WTC11 (cell line): ENCODE measurements at regions not wholly inside any gene's neighbourhood (a gene's known extent, or its start where the extent isn't known, plus 50 kb on each side); places are given as distances from the start of the nearest gene placed in this dataset.

Source experiments
- ATAC-seq: fragments of 200-7000 bp; cut with Tn5 transposase; 2 replicates; pipeline ENCODE4 v1.10.0; 2021; ENCODE audit warnings: mild to moderate bottlenecking, moderate library complexity
- CTCF ChIA-PET: fragments of 300-600 bp; sonication (Branson Sonifier 250); formaldehyde crosslinking; loops from one replicate; lab custom pipeline; 2021; ENCODE audit warnings: antibody characterized with exemption; lab: Charles Lee
- POLR2A ChIA-PET: fragments of 350-600 bp; sonication (Branson Sonifier 250); formaldehyde crosslinking; loops from one replicate; lab custom pipeline; 2021; ENCODE audit warnings: antibody characterized with exemption; lab: Charles Lee
- DNase-seq: peaks from one replicate; pipeline ENCODE4 v3.0.0; 2021; ENCODE audit warnings: low spot score
- H3K27ac Mint-ChIP-seq: 2 replicates; pipeline ENCODE4 v1.8.0; 2021; ENCODE audit warnings: mixed read lengths
- H3K27me3 Mint-ChIP-seq: 2 replicates; pipeline ENCODE4 v1.8.0; 2021; ENCODE audit warnings: low read depth, mild to moderate bottlenecking, moderate library complexity, mixed read lengths
- H3K36me3 Mint-ChIP-seq: 2 replicates; pipeline ENCODE4 v1.8.0; 2021; ENCODE audit warnings: mixed read lengths
- H3K4me1 Mint-ChIP-seq: 2 replicates; pipeline ENCODE4 v1.8.0; 2022; ENCODE audit warnings: mixed read lengths
- H3K4me3 Mint-ChIP-seq: 2 replicates; pipeline ENCODE4 v1.8.0; 2021; ENCODE audit warnings: mild to moderate bottlenecking, moderate library complexity, mixed read lengths
- H3K9me3 Mint-ChIP-seq: 2 replicates; pipeline ENCODE4 v1.8.0; 2021; ENCODE audit warnings: mixed read lengths
- CREB1 ChIP-seq: sonication (generic); formaldehyde crosslinking; IDR thresholded peaks from 2 replicates; pipeline ENCODE4 v1.8.0; 2023; ENCODE audit warnings: mild to moderate bottlenecking, missing genetic modification reagents
- FOXK1 ChIP-seq: sonication (generic); formaldehyde crosslinking; IDR thresholded peaks from 2 replicates; pipeline ENCODE4 v1.8.0; 2022; ENCODE audit warnings: mild to moderate bottlenecking, moderate library complexity, missing genetic modification reagents
- JUN ChIP-seq: sonication (generic); formaldehyde crosslinking; IDR thresholded peaks from 2 replicates; pipeline ENCODE4 v1.8.0; 2023; ENCODE audit warnings: mild to moderate bottlenecking, missing genetic modification reagents
- MYBL2 ChIP-seq: sonication (generic); formaldehyde crosslinking; IDR thresholded peaks from 2 replicates; pipeline ENCODE4 v1.8.1; 2023; ENCODE audit warnings: mild to moderate bottlenecking, moderate library complexity, missing genetic modification reagents
- NFATC4 ChIP-seq: fragments of 250-450 bp; sonication (Bioruptor Pico); IDR thresholded peaks from 2 replicates; pipeline ENCODE4 v1.9.0; 2021; ENCODE audit warnings: mild to moderate bottlenecking
- NR3C1 ChIP-seq: sonication (generic); formaldehyde crosslinking; conservative IDR thresholded peaks from 2 replicates; pipeline ENCODE4 v1.8.1; 2023; ENCODE audit warnings: low read depth, mild to moderate bottlenecking, missing genetic modification reagents
- RELA ChIP-seq: sonication (generic); formaldehyde crosslinking; IDR thresholded peaks from 2 replicates; pipeline ENCODE4 v1.8.1; 2022; ENCODE audit warnings: missing genetic modification reagents, mild to moderate bottlenecking, borderline replicate concordance
- TEAD1 ChIP-seq: sonication (generic); formaldehyde crosslinking; IDR thresholded peaks from 2 replicates; pipeline ENCODE4 v1.8.0; 2022; ENCODE audit warnings: mild to moderate bottlenecking, missing genetic modification reagents
- TEAD4 ChIP-seq: sonication (generic); formaldehyde crosslinking; IDR thresholded peaks from 2 replicates; pipeline ENCODE4 v1.8.0; 2022; ENCODE audit warnings: mild to moderate bottlenecking, missing genetic modification reagents
- ZNF121 ChIP-seq: sonication (generic); formaldehyde crosslinking; IDR thresholded peaks from 2 replicates; pipeline ENCODE4 v1.8.0; 2023; ENCODE audit warnings: missing genetic modification reagents
- ZNF671 ChIP-seq: fragments of 250-450 bp; sonication (Bioruptor Pico); IDR thresholded peaks from 2 replicates; pipeline ENCODE4 v1.8.0; 2021; ENCODE audit warnings: mild to moderate bottlenecking
- TF ChIP-seq, protein P1 (sequence below): fragments of 250-450 bp; sonication (Bioruptor Pico); IDR thresholded peaks from 2 replicates; pipeline ENCODE4 v1.9.0; 2021; ENCODE audit warnings: mild to moderate bottlenecking
- TF ChIP-seq, protein P2 (sequence below): fragments of 250-450 bp; sonication (Bioruptor Pico); IDR thresholded peaks from 2 replicates; pipeline ENCODE4 v2.1.2; 2022; ENCODE audit warnings: mild to moderate bottlenecking, moderate library complexity
- TF ChIP-seq, protein P3 (sequence below): sonication (generic); formaldehyde crosslinking; IDR thresholded peaks from 2 replicates; pipeline ENCODE4 v1.8.1; 2023; ENCODE audit warnings: mild to moderate bottlenecking, missing genetic modification reagents, borderline replicate concordance
- TF ChIP-seq, protein P4 (sequence below): sonication (generic); formaldehyde crosslinking; IDR thresholded peaks from 2 replicates; pipeline ENCODE4 v1.8.0; 2023; ENCODE audit warnings: missing genetic modification reagents
- TF ChIP-seq, protein P5 (sequence below): sonication (generic); formaldehyde crosslinking; conservative IDR thresholded peaks from 2 replicates; pipeline ENCODE4 v1.8.1; 2023; ENCODE audit warnings: mild to moderate bottlenecking, low read depth, missing genetic modification reagents, moderate library complexity
- TF ChIP-seq, protein P6 (sequence below): sonication (generic); formaldehyde crosslinking; IDR thresholded peaks from 2 replicates; pipeline ENCODE4 v1.8.1; 2022; ENCODE audit warnings: mild to moderate bottlenecking, moderate library complexity, missing genetic modification reagents

DNA sequence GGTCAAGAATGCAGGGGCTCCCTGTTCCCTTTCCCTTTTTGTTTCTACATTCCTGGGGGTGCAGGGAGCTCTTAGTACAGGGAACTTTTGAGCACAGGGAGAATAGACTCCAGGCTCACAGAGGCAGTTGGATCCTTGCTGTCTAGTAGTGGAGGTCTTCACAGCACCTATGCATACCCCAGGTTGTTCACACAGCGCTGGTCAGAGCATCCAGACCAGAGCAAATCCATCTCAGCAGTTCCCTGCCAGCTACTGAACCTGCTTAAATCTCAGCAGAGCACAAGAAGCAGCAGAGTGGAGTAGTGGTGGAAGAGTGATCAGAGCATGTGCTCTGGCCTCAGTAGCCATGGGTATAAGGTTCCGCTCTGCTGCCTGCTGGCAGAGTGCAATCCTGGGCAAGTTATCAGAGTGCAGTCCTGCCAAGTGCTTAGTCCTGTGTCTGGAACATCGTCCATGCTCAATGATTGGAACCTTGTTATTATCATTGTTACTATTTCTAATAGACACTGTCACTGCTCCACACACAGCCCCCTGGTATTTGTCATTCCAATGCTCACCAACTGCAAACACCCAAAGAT lies 220.4 kb downstream of the CBLN1 start:
- Mint-ChIP-seq H3K36me3 (no peaks in the 10 kb centered on the region), H3K27me3 (no peaks in the 10 kb centered on the region), H3K9me3 (no peaks in the 10 kb centered on the region), H3K4me1 (peaks cover 4% of the 10 kb centered on the region), H3K27ac (no peak overlapping the region), H3K4me3 (no peak overlapping the region)
- ChIA-PET CTCF (interaction anchor here (1.5 kb wide), 1 partner anchor 287 kb away, joined by 6 read pairs; no protein-coding TSS in a partner anchor), POLR2A (no interaction called here)
- ATAC-seq (no peak), DNase-seq (no peak)
- TF ChIP-seq, protein P1, sequence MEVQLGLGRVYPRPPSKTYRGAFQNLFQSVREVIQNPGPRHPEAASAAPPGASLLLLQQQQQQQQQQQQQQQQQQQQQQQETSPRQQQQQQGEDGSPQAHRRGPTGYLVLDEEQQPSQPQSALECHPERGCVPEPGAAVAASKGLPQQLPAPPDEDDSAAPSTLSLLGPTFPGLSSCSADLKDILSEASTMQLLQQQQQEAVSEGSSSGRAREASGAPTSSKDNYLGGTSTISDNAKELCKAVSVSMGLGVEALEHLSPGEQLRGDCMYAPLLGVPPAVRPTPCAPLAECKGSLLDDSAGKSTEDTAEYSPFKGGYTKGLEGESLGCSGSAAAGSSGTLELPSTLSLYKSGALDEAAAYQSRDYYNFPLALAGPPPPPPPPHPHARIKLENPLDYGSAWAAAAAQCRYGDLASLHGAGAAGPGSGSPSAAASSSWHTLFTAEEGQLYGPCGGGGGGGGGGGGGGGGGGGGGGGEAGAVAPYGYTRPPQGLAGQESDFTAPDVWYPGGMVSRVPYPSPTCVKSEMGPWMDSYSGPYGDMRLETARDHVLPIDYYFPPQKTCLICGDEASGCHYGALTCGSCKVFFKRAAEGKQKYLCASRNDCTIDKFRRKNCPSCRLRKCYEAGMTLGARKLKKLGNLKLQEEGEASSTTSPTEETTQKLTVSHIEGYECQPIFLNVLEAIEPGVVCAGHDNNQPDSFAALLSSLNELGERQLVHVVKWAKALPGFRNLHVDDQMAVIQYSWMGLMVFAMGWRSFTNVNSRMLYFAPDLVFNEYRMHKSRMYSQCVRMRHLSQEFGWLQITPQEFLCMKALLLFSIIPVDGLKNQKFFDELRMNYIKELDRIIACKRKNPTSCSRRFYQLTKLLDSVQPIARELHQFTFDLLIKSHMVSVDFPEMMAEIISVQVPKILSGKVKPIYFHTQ (CRISPR knock-in tag), result no peak
- TF ChIP-seq TEAD1 (no peak), ZNF671 (no peak)
- TF ChIP-seq, protein P2, sequence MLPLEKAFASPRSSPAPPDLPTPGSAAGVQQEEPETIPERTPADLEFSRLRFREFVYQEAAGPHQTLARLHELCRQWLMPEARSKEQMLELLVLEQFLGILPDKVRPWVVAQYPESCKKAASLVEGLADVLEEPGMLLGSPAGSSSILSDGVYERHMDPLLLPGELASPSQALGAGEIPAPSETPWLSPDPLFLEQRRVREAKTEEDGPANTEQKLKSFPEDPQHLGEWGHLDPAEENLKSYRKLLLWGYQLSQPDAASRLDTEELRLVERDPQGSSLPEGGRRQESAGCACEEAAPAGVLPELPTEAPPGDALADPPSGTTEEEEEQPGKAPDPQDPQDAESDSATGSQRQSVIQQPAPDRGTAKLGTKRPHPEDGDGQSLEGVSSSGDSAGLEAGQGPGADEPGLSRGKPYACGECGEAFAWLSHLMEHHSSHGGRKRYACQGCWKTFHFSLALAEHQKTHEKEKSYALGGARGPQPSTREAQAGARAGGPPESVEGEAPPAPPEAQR (CRISPR knock-in tag), result no peak

DNA sequence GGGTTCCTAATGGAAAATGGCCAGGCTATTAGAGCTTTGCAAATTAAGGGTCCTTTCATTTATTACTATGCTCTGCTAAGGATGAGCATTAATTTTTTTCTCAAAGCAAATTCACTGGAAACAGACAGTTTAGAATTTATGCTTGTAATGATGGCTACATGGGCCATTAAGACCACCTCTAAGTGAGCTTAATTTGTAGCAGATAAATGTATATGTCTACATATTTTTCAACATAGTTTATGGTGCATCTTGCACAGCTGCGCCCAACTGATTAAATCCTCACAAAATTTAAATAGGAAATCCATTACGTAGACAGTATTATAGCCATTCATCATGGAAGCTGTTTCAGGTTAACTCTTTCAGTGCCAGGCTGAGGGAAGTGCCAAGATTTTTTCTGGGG lies 220.9 kb downstream of the CBLN1 start:
- Mint-ChIP-seq H3K27ac (no peak overlapping the region), H3K36me3 (no peaks in the 10 kb centered on the region), H3K4me3 (no peak overlapping the region), H3K4me1 (peaks cover 9% of the 10 kb centered on the region), H3K9me3 (no peaks in the 10 kb centered on the region), H3K27me3 (no peaks in the 10 kb centered on the region)
- ATAC-seq, result no peak
- ChIA-PET POLR2A (no interaction called here), CTCF (interaction anchor here (1.2 kb wide), 1 partner anchor 288 kb away, joined by 3 read pairs; no protein-coding TSS in a partner anchor)
- TF ChIP-seq NR3C1 (CRISPR knock-in tag) (no peak), RELA (CRISPR knock-in tag) (no peak), CREB1 (CRISPR knock-in tag) (no peak), JUN (CRISPR knock-in tag) (no peak), FOXK1 (CRISPR knock-in tag) (no peak), ZNF121 (no peak)
- TF ChIP-seq, protein P3, sequence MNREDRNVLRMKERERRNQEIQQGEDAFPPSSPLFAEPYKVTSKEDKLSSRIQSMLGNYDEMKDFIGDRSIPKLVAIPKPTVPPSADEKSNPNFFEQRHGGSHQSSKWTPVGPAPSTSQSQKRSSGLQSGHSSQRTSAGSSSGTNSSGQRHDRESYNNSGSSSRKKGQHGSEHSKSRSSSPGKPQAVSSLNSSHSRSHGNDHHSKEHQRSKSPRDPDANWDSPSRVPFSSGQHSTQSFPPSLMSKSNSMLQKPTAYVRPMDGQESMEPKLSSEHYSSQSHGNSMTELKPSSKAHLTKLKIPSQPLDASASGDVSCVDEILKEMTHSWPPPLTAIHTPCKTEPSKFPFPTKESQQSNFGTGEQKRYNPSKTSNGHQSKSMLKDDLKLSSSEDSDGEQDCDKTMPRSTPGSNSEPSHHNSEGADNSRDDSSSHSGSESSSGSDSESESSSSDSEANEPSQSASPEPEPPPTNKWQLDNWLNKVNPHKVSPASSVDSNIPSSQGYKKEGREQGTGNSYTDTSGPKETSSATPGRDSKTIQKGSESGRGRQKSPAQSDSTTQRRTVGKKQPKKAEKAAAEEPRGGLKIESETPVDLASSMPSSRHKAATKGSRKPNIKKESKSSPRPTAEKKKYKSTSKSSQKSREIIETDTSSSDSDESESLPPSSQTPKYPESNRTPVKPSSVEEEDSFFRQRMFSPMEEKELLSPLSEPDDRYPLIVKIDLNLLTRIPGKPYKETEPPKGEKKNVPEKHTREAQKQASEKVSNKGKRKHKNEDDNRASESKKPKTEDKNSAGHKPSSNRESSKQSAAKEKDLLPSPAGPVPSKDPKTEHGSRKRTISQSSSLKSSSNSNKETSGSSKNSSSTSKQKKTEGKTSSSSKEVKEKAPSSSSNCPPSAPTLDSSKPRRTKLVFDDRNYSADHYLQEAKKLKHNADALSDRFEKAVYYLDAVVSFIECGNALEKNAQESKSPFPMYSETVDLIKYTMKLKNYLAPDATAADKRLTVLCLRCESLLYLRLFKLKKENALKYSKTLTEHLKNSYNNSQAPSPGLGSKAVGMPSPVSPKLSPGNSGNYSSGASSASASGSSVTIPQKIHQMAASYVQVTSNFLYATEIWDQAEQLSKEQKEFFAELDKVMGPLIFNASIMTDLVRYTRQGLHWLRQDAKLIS (CRISPR knock-in tag), result no peak
- TF ChIP-seq, protein P4, sequence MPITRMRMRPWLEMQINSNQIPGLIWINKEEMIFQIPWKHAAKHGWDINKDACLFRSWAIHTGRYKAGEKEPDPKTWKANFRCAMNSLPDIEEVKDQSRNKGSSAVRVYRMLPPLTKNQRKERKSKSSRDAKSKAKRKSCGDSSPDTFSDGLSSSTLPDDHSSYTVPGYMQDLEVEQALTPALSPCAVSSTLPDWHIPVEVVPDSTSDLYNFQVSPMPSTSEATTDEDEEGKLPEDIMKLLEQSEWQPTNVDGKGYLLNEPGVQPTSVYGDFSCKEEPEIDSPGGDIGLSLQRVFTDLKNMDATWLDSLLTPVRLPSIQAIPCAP (CRISPR knock-in tag), result no peak
- DNase-seq, result no peak

DNA sequence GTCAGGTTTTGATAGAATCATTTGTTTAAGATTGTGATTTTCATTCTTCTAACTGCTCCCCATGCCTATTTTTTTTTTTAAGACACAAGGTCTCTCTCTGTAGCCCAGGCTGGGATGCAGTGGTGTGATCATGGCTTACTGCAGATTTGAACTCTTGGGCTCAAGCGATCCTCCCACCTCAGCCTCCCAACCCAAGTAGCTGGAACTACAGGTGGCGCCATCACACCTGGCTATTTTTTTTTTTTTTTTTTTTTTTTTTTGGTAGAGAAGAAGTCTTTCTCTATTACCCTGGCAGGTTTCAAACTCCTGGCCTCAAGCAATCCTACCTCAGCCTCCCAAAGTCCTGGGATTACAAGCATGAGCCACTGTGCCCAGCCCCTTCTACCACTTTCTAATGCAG lies 223.3 kb downstream of the CBLN1 start:
- CTCF ChIA-PET, result interaction anchor here (0.6 to 1.5 kb wide), 9 partner anchors 19 to 681 kb away, joined by 3 to 8 read pairs (median 3); no protein-coding TSS in a partner anchor
- no peak for ATAC-seq
- H3K36me3 Mint-ChIP-seq, result no peaks in the 10 kb centered on the region
- TF ChIP-seq, protein P5, sequence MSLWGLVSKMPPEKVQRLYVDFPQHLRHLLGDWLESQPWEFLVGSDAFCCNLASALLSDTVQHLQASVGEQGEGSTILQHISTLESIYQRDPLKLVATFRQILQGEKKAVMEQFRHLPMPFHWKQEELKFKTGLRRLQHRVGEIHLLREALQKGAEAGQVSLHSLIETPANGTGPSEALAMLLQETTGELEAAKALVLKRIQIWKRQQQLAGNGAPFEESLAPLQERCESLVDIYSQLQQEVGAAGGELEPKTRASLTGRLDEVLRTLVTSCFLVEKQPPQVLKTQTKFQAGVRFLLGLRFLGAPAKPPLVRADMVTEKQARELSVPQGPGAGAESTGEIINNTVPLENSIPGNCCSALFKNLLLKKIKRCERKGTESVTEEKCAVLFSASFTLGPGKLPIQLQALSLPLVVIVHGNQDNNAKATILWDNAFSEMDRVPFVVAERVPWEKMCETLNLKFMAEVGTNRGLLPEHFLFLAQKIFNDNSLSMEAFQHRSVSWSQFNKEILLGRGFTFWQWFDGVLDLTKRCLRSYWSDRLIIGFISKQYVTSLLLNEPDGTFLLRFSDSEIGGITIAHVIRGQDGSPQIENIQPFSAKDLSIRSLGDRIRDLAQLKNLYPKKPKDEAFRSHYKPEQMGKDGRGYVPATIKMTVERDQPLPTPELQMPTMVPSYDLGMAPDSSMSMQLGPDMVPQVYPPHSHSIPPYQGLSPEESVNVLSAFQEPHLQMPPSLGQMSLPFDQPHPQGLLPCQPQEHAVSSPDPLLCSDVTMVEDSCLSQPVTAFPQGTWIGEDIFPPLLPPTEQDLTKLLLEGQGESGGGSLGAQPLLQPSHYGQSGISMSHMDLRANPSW (CRISPR knock-in tag), result no peak
- no peak for TF ChIP-seq FOXK1 (CRISPR knock-in tag)
- TF ChIP-seq NFATC4, result no peak
- no peak for TF ChIP-seq TEAD4 (CRISPR knock-in tag)
- no peak for TF ChIP-seq MYBL2 (CRISPR knock-in tag)
- TF ChIP-seq, protein P6, sequence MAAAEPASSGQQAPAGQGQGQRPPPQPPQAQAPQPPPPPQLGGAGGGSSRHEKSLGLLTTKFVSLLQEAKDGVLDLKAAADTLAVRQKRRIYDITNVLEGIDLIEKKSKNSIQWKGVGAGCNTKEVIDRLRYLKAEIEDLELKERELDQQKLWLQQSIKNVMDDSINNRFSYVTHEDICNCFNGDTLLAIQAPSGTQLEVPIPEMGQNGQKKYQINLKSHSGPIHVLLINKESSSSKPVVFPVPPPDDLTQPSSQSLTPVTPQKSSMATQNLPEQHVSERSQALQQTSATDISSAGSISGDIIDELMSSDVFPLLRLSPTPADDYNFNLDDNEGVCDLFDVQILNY (CRISPR knock-in tag), result no peak

More for the DNA sequence above, 223.3 kb downstream of the CBLN1 start:
- no peak for DNase-seq
- no peak overlapping the region for H3K27ac Mint-ChIP-seq
- H3K27me3 Mint-ChIP-seq, result no peaks in the 10 kb centered on the region
- H3K4me1 Mint-ChIP-seq, result peaks cover 13% of the 10 kb centered on the region
- H3K4me3 Mint-ChIP-seq, result no peak overlapping the region
- POLR2A ChIA-PET, result no interaction called here
- no peaks in the 10 kb centered on the region for H3K9me3 Mint-ChIP-seq
